Right lobe of liver (tissue), 6 donors: ENCODE measurements at regions not wholly inside any gene's neighbourhood (a gene's known extent, or its start where the extent isn't known, plus 50 kb on each side); places are given as distances from the start of the nearest gene placed in this dataset.

Experiments
- ATAC-seq, 4 donors: fragments of 200-7000 bp; cut with Tn5 transposase; one replicate each; pipeline ENCODE4 v1.9.1; 2020; ENCODE audit warnings: mild to moderate bottlenecking in 4 of 4, moderate library complexity in 4 of 4
- DNase-seq, 3 donors: peaks; one replicate each; pipeline ENCODE4 v3.0.0-alpha.2; 2020
- H3K27ac ChIP-seq, 3 donors: fragments of 200-600 bp; one replicate each; pipeline ENCODE4 v1.8.0; 2022
- H3K27me3 ChIP-seq, 2 donors: fragments of 200-600 bp; one replicate each; pipeline ENCODE4 v1.8.0; 2022
- H3K36me3 ChIP-seq, 4 donors: fragments of 200-600 bp; sonication (generic) in 1 of 4; one replicate each; pipeline versions ENCODE4 v1.5.1 to v1.8.0; 2017 to 2022; ENCODE audit warnings: control low read depth in 1 of 4
- H3K4me1 ChIP-seq, 4 donors: fragments of 200-600 bp; sonication (generic) in 1 of 4; one replicate each; pipeline versions ENCODE4 v1.5.1 to v1.8.0; 2017 to 2022; ENCODE audit warnings: control low read depth in 1 of 4
- H3K4me3 ChIP-seq, 3 donors: fragments of 200-600 bp; one replicate each; pipeline ENCODE4 v1.8.0; 2022
- H3K9me3 ChIP-seq, 4 donors: fragments of 200-600 bp; sonication (generic) in 1 of 4; one replicate each; pipeline versions ENCODE4 v1.5.1 to v1.8.0; 2017 to 2022; ENCODE audit warnings: control low read depth in 1 of 4
- CTCF ChIP-seq, 4 donors: fragments of 200-600 bp in 3 of 4; fragments of 450-650 bp in 1 of 4; IDR thresholded peaks; one replicate each; pipeline versions ENCODE4 v1.5.1 to v1.8.0; 2016 to 2022; ENCODE audit warnings: antibody characterized with exemption in 4 of 4, mild to moderate bottlenecking in 2 of 4
- POLR2A ChIP-seq: fragments of 450-650 bp; IDR thresholded peaks from one replicate; pipeline ENCODE4 v1.6.1; 2017; ENCODE audit warnings: antibody characterized with exemption, mild to moderate bottlenecking
- WGBS: methylation state at CpG from one replicate; pipeline ENCODE4 v1.1.6; 2018; ENCODE audit warnings: low coverage, low lambda C conversion rate; ENCODE audit not compliant: insufficient coverage; ENCODE audit errors: missing lambda C conversion rate; 5-methylcytosine and 5-hydroxymethylcytosine counted together
- intact Hi-C, 2 donors: fragments of 100-400 bp; cut with DNase I; formaldehyde crosslinking; loops; one replicate each; pipeline versions ENCODE4 v1.11.2 to v1.14.1; 2022
- donor health status: DM: no; HTN: yes; CAD: no.
- donor health status: DM: no; HTN: no; CAD: no.
- donor health status: DM: no; HTN: no; CAD: no.
- donor health status: DM: no; HTN: yes; CAD: no.
- donor health status: DM: no; HTN: yes; CAD: no.

GRCh38 chr12:124678421-124678893 is 111.0 kb upstream of the NCOR2 start:
- Histone ChIP-seq H3K4me1 (peaks cover 0 to 53% (median 24%) of the 10 kb centered on the region in 4 donors), H3K9me3 (no peaks in the 10 kb centered on the region), H3K4me3 (no peak overlapping the region), H3K36me3 (no peaks in the 10 kb centered on the region), H3K27me3 (no peaks in the 10 kb centered on the region), H3K27ac (peak overlapping the region in 1 of 3 donors; percentile 95)
- 22% methylated on average over 3 of the region's 15 CpGs for WGBS
- intact Hi-C loops: loop anchor here in 1 of 2 donors (10.0 kb wide), 1 partner anchor 104 kb away; no protein-coding TSS in a partner anchor
- DNase-seq (no peak), ATAC-seq (no peak)
- no peak for TF ChIP-seq POLR2A
- TF ChIP-seq CTCF (IDR thresholded peaks at IDR 0.05): no peak

- intact Hi-C loops: loop anchor here in 1 of 2 donors (10.0 kb wide), 1 partner anchor 103 kb away; no protein-coding TSS in a partner anchor
- Histone ChIP-seq H3K4me1 (peaks cover 0 to 53% (median 24%) of the 10 kb centered on the region in 4 donors), H3K4me3 (no peak overlapping the region), H3K27ac (no peak overlapping the region), H3K9me3 (no peaks in the 10 kb centered on the region), H3K27me3 (no peaks in the 10 kb centered on the region), H3K36me3 (no peaks in the 10 kb centered on the region)
- ATAC-seq: no peak
- DNase-seq: no peak
- no peak for TF ChIP-seq CTCF (IDR thresholded peaks at IDR 0.05)
- no peak for TF ChIP-seq POLR2A
- WGBS: 51% methylated on average over 14 of the region's 21 CpGs
Observed at GRCh38 chr12:124677552-124678356, 110.3 kb upstream of the NCOR2 start.

- no peaks in the 10 kb centered on the region for H3K27me3 ChIP-seq
- WGBS: 77% methylated on average over 24 of the region's 42 CpGs
- no peak overlapping the region for H3K4me3 ChIP-seq
- no peak overlapping the region for H3K27ac ChIP-seq
- H3K9me3 ChIP-seq: no peaks in the 10 kb centered on the region
- intact Hi-C loops: loop anchor here in 1 of 2 donors (10.0 kb wide), 1 partner anchor 102 kb away; no protein-coding TSS in a partner anchor
- ATAC-seq: no peak
- peaks cover 0 to 46% (median 21%) of the 10 kb centered on the region in 4 donors for H3K4me1 ChIP-seq
- no peak for TF ChIP-seq CTCF (IDR thresholded peaks at IDR 0.05)
- TF ChIP-seq POLR2A: no peak
- H3K36me3 ChIP-seq: no peaks in the 10 kb centered on the region
- no peak for DNase-seq
Observed at GRCh38 chr12:124676714-124677462, 109.5 kb upstream of the NCOR2 start.

- H3K4me3 ChIP-seq: no peak overlapping the region
- ATAC-seq: no peak
Observed at GRCh38 chr12:124675881-124676713, 108.7 kb upstream of the NCOR2 start.

More at GRCh38 chr12:124675881-124676713, 108.7 kb upstream of the NCOR2 start:
- WGBS: 65% methylated on average over 25 of the region's 36 CpGs
- H3K36me3 ChIP-seq: no peaks in the 10 kb centered on the region
- no peaks in the 10 kb centered on the region for H3K27me3 ChIP-seq
- H3K9me3 ChIP-seq: no peaks in the 10 kb centered on the region
- intact Hi-C loops: loop anchor here in 1 of 2 donors (10.0 kb wide), 1 partner anchor 101 kb away; no protein-coding TSS in a partner anchor
- peak overlapping the region in 1 of 3 donors; percentile 12 for H3K27ac ChIP-seq
- DNase-seq: no peak
- TF ChIP-seq POLR2A (no peak), CTCF (IDR thresholded peaks at IDR 0.05) (no peak)
- H3K4me1 ChIP-seq: peaks cover 0 to 38% (median 18%) of the 10 kb centered on the region in 4 donors
